ENCODE measurements at regions not wholly inside any gene's neighbourhood (a gene's known extent, or its start where the extent isn't known, plus 50 kb on each side); places are given as distances from the start of the nearest gene placed in this dataset.

DNA sequence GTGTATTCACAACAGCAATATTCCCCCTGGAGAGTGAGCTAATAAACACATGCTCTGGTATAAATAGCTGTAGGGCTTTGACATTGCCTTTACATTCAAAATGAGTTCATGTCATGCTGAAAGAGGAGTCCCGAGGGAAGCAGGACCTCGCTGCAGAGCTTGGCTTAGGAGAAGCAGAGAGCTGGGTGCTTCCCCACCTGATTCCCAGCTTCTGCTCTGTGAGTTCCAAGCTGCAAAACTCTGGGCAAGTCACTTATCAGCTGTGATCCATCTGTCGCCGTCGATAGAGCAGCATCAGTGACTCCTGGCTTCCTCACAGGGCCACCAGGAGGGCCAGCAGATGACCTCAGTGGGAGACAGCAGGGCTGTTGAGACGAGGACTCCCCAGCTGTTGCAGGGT, 241.8 kb downstream of the ANKRD60 start:
- Histone ChIP-seq H3K9me3 (no peaks in the 10 kb centered on the region), H3K4me1 (peaks cover 0 to 9% of the 10 kb centered on the region in 2 donors), H3K4me3 (no peak overlapping the region), H3K36me3 (no peaks in the 10 kb centered on the region), H3K27ac (no peak overlapping the region), H3K27me3 (no peaks in the 10 kb centered on the region)
- no peak for DNase-seq (ENCODE audit: low spot score)
- TF ChIP-seq, protein P1, sequence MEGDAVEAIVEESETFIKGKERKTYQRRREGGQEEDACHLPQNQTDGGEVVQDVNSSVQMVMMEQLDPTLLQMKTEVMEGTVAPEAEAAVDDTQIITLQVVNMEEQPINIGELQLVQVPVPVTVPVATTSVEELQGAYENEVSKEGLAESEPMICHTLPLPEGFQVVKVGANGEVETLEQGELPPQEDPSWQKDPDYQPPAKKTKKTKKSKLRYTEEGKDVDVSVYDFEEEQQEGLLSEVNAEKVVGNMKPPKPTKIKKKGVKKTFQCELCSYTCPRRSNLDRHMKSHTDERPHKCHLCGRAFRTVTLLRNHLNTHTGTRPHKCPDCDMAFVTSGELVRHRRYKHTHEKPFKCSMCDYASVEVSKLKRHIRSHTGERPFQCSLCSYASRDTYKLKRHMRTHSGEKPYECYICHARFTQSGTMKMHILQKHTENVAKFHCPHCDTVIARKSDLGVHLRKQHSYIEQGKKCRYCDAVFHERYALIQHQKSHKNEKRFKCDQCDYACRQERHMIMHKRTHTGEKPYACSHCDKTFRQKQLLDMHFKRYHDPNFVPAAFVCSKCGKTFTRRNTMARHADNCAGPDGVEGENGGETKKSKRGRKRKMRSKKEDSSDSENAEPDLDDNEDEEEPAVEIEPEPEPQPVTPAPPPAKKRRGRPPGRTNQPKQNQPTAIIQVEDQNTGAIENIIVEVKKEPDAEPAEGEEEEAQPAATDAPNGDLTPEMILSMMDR (IDR thresholded peaks at IDR 0.05), result no peak

DNA sequence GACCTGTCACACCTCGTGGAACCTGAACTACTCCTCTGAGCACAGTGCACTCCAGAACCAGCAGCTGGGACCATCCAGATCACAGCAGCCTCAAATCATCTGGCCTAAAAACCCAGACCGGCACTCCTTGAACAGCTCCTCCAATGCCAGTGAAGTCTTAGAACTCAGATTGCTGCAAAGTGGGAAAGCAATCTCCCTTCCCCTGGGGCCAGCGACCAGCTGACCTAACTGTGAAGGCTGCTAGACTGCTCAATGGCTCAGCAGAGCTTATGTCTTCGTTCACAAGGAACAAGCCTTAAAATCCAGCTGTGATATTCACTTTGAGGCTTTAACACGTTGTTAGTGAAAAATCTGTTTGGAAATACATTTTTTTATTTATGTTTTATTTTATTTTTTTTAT, 243.2 kb downstream of the ANKRD60 start:
- Histone ChIP-seq H3K4me1 (peaks cover 0 to under 1% of the 10 kb centered on the region in 2 donors), H3K36me3 (no peaks in the 10 kb centered on the region), H3K27me3 (no peaks in the 10 kb centered on the region), H3K9me3 (no peaks in the 10 kb centered on the region), H3K27ac (no peak overlapping the region), H3K4me3 (no peak overlapping the region)
- no peak for DNase-seq (ENCODE audit: low spot score)
- TF ChIP-seq, protein P1 (IDR thresholded peaks at IDR 0.05), result no peak

DNA sequence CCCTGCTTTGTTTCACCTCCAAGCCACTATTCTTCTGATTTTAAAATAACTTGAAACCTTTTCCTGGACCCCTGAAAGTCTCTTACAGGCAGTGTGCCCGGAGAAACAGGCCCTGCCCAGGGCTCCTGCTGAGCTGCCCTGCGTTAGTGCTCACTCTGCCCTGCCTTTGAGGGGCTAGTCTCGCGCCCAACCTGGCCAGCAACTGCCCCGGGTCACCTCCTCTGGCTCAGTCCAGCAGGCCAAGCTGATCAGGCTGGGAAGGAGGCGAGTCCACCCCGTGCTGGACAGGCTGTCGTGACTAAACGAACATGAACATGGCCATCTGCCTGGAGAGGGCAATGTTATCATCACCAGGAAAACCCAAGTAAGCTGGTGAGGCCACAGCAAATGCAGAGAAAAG, 245.4 kb downstream of the ANKRD60 start:
- Histone ChIP-seq H3K27ac (no peak overlapping the region), H3K4me3 (no peak overlapping the region), H3K36me3 (no peaks in the 10 kb centered on the region), H3K4me1 (no peaks in the 10 kb centered on the region), H3K9me3 (no peaks in the 10 kb centered on the region), H3K27me3 (no peaks in the 10 kb centered on the region)
- DNase-seq (ENCODE audit: low spot score), result no peak
- TF ChIP-seq, protein P1 (IDR thresholded peaks at IDR 0.05), result no peak

DNA sequence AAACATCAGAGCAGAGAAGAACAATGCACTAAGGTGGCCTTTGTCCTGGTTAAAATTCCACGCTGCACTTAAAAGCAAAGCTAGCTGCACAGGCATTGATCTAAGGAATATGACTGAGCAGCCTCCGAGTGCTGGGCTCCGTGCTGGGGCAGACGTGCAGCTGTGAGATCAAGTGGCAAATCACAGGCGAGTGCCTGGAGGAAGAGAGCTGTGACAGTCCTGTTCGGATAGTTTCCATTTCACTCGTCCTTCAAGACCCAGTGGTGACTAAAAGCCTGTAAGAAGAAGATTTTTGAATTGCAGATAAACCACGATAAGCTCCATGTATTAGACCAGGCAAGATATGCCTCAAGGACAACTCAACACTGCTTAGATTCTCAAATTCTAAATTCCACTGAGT, 247.9 kb downstream of the ANKRD60 start:
- no peak for DNase-seq (ENCODE audit: low spot score)
- no peaks in the 10 kb centered on the region for H3K9me3 ChIP-seq
- no peaks in the 10 kb centered on the region for H3K36me3 ChIP-seq
- no peak overlapping the region for H3K27ac ChIP-seq
- H3K4me1 ChIP-seq, result no peaks in the 10 kb centered on the region
- TF ChIP-seq, protein P1 (IDR thresholded peaks at IDR 0.05), result no peak
- H3K4me3 ChIP-seq, result no peak overlapping the region
- no peaks in the 10 kb centered on the region for H3K27me3 ChIP-seq

- DNase-seq (ENCODE audit: low spot score), result no peak
- TF ChIP-seq, protein P1 (IDR thresholded peaks at IDR 0.05), result no peak
- no peak overlapping the region for H3K27ac ChIP-seq
- H3K36me3 ChIP-seq, result no peaks in the 10 kb centered on the region
- no peaks in the 10 kb centered on the region for H3K4me1 ChIP-seq
- no peaks in the 10 kb centered on the region for H3K9me3 ChIP-seq
- no peak overlapping the region for H3K4me3 ChIP-seq
- no peaks in the 10 kb centered on the region for H3K27me3 ChIP-seq
Observed at GRCh38 chr20:57977569-57977968, 250.9 kb downstream of the ANKRD60 start.

- Histone ChIP-seq H3K4me1 (no peaks in the 10 kb centered on the region), H3K36me3 (no peaks in the 10 kb centered on the region), H3K9me3 (no peaks in the 10 kb centered on the region), H3K27me3 (no peaks in the 10 kb centered on the region), H3K27ac (no peak overlapping the region), H3K4me3 (no peak overlapping the region)
- DNase-seq (ENCODE audit: low spot score), result no peak
- TF ChIP-seq, protein P1 (IDR thresholded peaks at IDR 0.05), result no peak
Observed at GRCh38 chr20:57977141-57977540, 251.3 kb downstream of the ANKRD60 start.
